ENCODE measurements at regions not wholly inside any gene's neighbourhood (a gene's known extent, or its start where the extent isn't known, plus 50 kb on each side); places are given as distances from the start of the nearest gene placed in this dataset.
A peak's percentile ranks its signal among the peaks of the same experiment; 100 is the strongest.
"Not testable (repeated sequence)": the region's sequence is repeated elsewhere in the genome, so short reads cannot be mapped to it uniquely, and the experiment has no call there.

DNA sequence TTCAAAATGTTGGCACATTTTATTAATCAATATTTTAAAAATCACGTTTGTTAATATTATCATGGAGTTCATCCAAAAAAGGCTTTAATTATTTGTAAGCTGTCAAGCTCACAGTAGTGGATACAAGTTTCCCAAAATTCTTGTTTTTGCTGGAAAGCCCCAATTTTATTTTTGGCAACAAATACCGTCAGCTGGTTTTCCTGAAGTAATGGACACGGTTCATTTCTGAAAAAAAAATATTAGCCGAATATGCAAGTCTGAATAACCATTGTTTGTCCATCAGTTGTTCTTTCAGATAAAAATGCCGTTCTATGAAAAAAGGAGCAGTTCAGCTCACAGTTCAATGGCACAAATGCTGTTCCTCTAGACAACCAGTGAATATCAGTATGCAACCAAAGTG, 101.5 kb upstream of the RAI14 start:
- WGBS (ENCODE audit: insufficient coverage, low lambda C conversion rate), result 57% methylated on average over 2 of the region's 5 CpGs
- H3K4me1 ChIP-seq (ENCODE audit: control insufficient read depth, insufficient read depth, low read length), result peaks cover 25% of the 10 kb centered on the region
- no peak overlapping the region for H3K4me3 ChIP-seq (ENCODE audit: low read length)
- no peaks in the 10 kb centered on the region for H3K9me3 ChIP-seq (ENCODE audit: control insufficient read depth, low read depth, low read length)
- H3K36me3 ChIP-seq (ENCODE audit: control insufficient read depth, insufficient read depth, low read length), result no peaks in the 10 kb centered on the region
- no peaks in the 10 kb centered on the region for H3K27me3 ChIP-seq (ENCODE audit: control insufficient read depth, insufficient read depth, low read length)
- H3K27ac ChIP-seq (ENCODE audit: low read length), result no peak overlapping the region
- no peak for DNase-seq

DNA sequence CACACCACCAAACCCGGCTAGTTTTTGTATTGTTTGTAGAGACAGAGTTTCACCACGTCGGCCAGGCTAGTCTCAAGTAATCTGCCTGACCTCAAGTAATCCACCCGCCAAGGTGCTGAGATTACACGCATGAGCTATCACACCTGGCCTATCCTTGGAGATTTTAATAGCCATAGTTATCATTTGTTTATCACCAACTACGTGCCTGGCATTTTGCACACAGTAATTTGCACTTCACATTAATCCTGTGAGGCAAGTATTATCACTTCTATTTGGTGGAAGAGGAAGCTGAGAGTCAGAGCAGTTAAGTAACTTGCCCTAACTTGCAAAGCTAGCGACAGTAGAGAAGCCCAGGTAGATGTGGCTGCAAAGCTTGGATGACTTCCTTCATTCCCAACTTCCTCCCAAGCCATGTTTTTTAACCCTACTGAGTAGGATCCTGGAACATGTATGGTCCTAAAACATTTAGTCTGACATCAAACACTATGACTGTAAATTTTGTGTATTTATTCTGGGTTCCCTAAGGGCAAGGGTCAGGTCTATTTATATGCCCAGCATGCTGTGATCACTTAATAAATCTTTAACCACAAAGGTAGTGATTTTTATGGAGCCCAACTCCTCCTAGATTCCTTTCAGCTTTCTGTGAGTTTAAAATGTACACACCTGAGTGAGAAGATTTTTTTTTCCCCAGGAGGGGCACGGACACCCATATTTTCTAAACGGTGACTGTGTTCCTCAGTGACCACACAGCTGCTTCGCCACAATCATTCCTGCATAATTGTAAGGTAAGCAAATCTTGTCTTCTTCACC, 100.2 kb upstream of the RAI14 start:
- DNase-seq, result peak; percentile 54 to 81
- H3K4me1 ChIP-seq (ENCODE audit: control insufficient read depth, insufficient read depth, low read length), result peaks cover 23% of the 10 kb centered on the region
- 16% methylated on average over 3 of the region's 10 CpGs for WGBS (ENCODE audit: insufficient coverage, low lambda C conversion rate)
- H3K9me3 ChIP-seq (ENCODE audit: control insufficient read depth, low read depth, low read length), result no peaks in the 10 kb centered on the region
- H3K4me3 ChIP-seq (ENCODE audit: low read length), result peak overlapping the region; percentile 13
- H3K27ac ChIP-seq (ENCODE audit: low read length), result peak overlapping the region; percentile 77
- H3K27me3 ChIP-seq (ENCODE audit: control insufficient read depth, insufficient read depth, low read length), result no peaks in the 10 kb centered on the region
- no peaks in the 10 kb centered on the region for H3K36me3 ChIP-seq (ENCODE audit: control insufficient read depth, insufficient read depth, low read length)

DNA sequence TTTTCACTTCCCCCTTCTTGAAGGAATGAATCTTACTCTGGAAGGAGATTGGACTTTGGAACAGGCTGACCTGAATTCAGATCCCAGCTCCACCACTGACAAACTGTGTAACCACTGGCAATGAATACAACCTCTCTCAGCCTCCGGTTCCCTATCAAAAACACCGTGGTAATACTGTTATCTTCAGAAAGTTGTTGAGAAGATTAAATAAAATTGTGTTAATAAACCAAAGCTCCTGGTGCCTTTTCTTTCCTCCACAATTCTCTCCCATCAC, 99.7 kb upstream of the RAI14 start:
- Histone ChIP-seq H3K27ac (ENCODE audit: low read length) (peak overlapping the region; percentile 77), H3K4me3 (ENCODE audit: low read length) (peak overlapping the region; percentile 13)
- no CpG with 5 or more reads among the region's 2 CpGs for WGBS (ENCODE audit: insufficient coverage, low lambda C conversion rate)

DNA sequence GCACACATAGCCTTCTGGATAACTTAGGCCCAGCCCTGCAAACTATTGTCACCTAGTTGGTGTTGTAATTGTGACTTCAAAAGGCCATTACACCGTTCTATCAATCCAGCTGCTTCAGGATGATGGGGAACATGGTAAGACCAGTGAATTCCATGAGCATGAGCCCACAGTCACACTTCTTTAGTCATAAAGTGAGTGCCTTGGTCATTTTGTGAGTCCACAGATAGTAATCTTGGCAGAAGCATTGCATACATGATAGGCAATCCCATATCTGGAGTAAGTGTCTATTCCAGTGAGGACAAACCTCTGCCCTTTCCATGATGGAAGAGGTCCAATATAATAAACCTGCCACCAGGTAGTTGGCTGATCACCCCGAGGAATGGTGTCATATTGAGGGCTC, 94.5 kb upstream of the RAI14 start:
- H3K27ac ChIP-seq (ENCODE audit: low read length); DNase-seq; H3K36me3 ChIP-seq (ENCODE audit: control insufficient read depth, insufficient read depth, low read length); H3K4me3 ChIP-seq (ENCODE audit: low read length); H3K9me3 ChIP-seq (ENCODE audit: control insufficient read depth, low read depth, low read length); H3K27me3 ChIP-seq (ENCODE audit: control insufficient read depth, insufficient read depth, low read length): not testable (repeated sequence)
- peaks cover 25% of the 10 kb centered on the region for H3K4me1 ChIP-seq (ENCODE audit: control insufficient read depth, insufficient read depth, low read length)
- WGBS (ENCODE audit: insufficient coverage, low lambda C conversion rate), result no CpG with 5 or more reads among the region's 2 CpGs

More for the DNA sequence above, 99.7 kb upstream of the RAI14 start:
- H3K9me3 ChIP-seq (ENCODE audit: control insufficient read depth, low read depth, low read length), result no peaks in the 10 kb centered on the region
- peak in 1 of 2 donors; percentile 46 for DNase-seq
- H3K27me3 ChIP-seq (ENCODE audit: control insufficient read depth, insufficient read depth, low read length), result no peaks in the 10 kb centered on the region
- peaks cover 22% of the 10 kb centered on the region for H3K4me1 ChIP-seq (ENCODE audit: control insufficient read depth, insufficient read depth, low read length)
- H3K36me3 ChIP-seq (ENCODE audit: control insufficient read depth, insufficient read depth, low read length), result no peaks in the 10 kb centered on the region

DNA sequence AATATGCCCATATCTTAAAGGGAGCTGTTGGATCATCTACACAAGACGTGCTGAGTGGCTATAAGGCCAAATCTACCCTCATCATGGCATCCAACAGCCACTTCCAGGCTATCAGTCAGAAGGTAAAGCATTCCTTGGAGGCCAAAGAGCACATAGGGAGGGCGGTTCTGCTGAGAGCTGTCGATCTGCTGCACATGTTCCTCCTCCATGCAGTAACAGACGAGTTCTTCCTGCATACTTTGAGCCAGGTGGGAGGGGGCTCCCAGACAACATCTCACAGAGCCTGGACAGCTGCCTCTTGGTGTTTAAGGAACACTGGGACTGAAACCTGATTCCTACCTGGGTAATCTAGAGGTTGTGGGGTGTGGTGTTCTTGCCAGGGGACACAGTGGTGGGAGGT, 93.3 kb upstream of the RAI14 start:
- H3K27me3 ChIP-seq (ENCODE audit: control insufficient read depth, insufficient read depth, low read length), result no peaks in the 10 kb centered on the region
- peak; percentile 42 to 73 for DNase-seq
- peaks cover 17% of the 10 kb centered on the region for H3K4me1 ChIP-seq (ENCODE audit: control insufficient read depth, insufficient read depth, low read length)
- no peaks in the 10 kb centered on the region for H3K9me3 ChIP-seq (ENCODE audit: control insufficient read depth, low read depth, low read length)
- no peaks in the 10 kb centered on the region for H3K36me3 ChIP-seq (ENCODE audit: control insufficient read depth, insufficient read depth, low read length)
- H3K4me3 ChIP-seq (ENCODE audit: low read length), result no peak overlapping the region
- no CpG with 5 or more reads among the region's 4 CpGs for WGBS (ENCODE audit: insufficient coverage, low lambda C conversion rate)
- no peak overlapping the region for H3K27ac ChIP-seq (ENCODE audit: low read length)

DNA sequence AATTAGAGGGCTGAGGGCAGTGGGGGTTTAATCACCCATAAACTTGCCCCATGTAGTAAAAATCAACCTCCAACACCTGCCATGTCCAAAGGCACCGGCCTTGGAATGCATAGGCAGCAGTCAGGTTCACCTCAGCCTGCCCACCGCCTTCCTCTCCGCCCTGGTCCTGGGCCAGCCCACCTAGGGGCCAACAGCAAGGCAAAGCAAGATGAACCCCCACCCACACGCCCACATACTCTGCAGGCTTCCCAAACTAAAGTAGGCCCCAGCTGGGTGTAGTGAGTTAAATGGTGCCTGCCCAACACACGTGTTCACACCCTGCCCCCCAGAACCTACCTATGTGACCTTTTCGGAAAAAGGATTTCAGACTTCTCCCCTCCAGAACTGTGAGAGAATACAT, 92.9 kb upstream of the RAI14 start:
- DNase-seq, result no peak
- peaks cover 17% of the 10 kb centered on the region for H3K4me1 ChIP-seq (ENCODE audit: control insufficient read depth, insufficient read depth, low read length)
- no peaks in the 10 kb centered on the region for H3K9me3 ChIP-seq (ENCODE audit: control insufficient read depth, low read depth, low read length)
- no peaks in the 10 kb centered on the region for H3K27me3 ChIP-seq (ENCODE audit: control insufficient read depth, insufficient read depth, low read length)
- H3K4me3 ChIP-seq (ENCODE audit: low read length), result no peak overlapping the region
- no CpG with 5 or more reads among the region's 6 CpGs for WGBS (ENCODE audit: insufficient coverage, low lambda C conversion rate)
- no peak overlapping the region for H3K27ac ChIP-seq (ENCODE audit: low read length)
- no peaks in the 10 kb centered on the region for H3K36me3 ChIP-seq (ENCODE audit: control insufficient read depth, insufficient read depth, low read length)

DNA sequence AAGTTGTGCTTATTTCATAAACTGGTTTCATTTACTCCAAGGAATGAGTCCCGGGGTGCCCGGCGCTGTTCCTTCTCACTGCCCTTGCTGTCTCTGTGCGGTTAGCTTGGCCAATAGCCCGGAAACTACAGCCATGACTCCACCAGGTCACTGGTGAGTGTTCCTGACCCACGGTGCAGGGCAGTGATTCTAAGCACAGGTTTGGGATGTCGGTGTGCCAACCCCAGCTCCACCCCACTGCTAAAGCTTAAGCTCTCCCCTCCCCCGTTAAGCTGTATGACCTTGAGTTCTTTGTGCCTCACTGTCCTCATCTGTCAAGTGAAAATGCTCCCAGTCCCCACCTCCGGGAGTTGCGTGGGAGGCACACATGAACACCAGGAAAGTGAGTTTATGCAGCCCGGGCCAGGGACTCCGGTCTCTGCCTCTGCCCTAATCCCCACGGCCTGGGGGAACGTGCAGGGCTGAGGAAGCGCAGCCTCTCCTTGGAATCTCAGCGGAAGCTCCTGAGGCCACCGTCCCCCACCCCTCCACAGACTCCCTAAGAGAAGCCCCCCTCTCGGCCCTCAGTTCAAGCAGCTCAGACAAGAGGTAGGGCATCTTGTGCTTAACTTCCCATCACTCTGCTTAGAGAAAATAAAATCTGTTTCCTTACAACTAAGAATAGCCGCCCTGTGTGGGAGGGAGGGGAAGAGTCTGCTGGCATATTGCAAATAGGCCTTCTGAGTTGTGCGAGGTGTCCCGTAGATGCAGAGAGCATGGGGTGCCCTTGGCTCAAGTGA, 92.0 kb upstream of the RAI14 start:
- Histone ChIP-seq H3K27ac (ENCODE audit: low read length) (no peak overlapping the region), H3K9me3 (ENCODE audit: control insufficient read depth, low read depth, low read length) (no peaks in the 10 kb centered on the region), H3K27me3 (ENCODE audit: control insufficient read depth, insufficient read depth, low read length) (no peaks in the 10 kb centered on the region), H3K36me3 (ENCODE audit: control insufficient read depth, insufficient read depth, low read length) (no peaks in the 10 kb centered on the region), H3K4me1 (ENCODE audit: control insufficient read depth, insufficient read depth, low read length) (peaks cover 20% of the 10 kb centered on the region), H3K4me3 (ENCODE audit: low read length) (no peak overlapping the region)
- WGBS (ENCODE audit: insufficient coverage, low lambda C conversion rate), result 96% methylated on average over 4 of the region's 21 CpGs
- DNase-seq, result no peak

DNA sequence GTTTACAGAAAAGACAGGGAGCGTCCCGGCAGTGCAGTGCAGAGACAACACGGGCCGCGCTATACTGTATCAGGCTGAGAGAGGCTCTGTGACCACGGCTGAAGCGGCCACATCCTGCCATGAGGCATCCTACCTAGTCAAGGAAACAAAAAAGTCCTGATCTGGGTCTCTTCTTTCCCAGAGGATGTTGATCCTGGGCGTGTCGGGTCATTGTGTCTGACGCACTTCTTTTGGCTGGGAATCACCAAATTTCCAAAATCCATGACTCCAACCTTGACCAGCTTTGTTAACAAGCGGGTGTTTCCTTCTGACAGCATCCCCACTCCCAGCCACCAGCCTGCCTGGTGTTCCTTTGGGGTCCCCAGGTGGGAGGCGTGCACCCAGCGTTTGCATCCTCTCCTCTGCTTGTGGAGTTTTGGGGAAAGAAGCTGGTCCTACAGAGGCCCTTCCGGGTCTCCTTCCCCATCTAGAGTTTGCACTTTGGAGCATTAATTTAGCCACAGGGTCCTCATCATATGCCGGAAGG, 91.4 kb upstream of the RAI14 start:
- no peaks in the 10 kb centered on the region for H3K27me3 ChIP-seq (ENCODE audit: control insufficient read depth, insufficient read depth, low read length)
- H3K36me3 ChIP-seq (ENCODE audit: control insufficient read depth, insufficient read depth, low read length), result no peaks in the 10 kb centered on the region
- no CpG with 5 or more reads among the region's 15 CpGs for whole genome bisulfite sequencing (ENCODE audit: insufficient coverage, low lambda C conversion rate)
- no peak overlapping the region for H3K27ac ChIP-seq (ENCODE audit: low read length)
- H3K4me3 ChIP-seq (ENCODE audit: low read length), result no peak overlapping the region
- peaks cover 20% of the 10 kb centered on the region for H3K4me1 ChIP-seq (ENCODE audit: control insufficient read depth, insufficient read depth, low read length)
- H3K9me3 ChIP-seq (ENCODE audit: control insufficient read depth, low read depth, low read length), result no peaks in the 10 kb centered on the region
- no peak for DNase-seq

DNA sequence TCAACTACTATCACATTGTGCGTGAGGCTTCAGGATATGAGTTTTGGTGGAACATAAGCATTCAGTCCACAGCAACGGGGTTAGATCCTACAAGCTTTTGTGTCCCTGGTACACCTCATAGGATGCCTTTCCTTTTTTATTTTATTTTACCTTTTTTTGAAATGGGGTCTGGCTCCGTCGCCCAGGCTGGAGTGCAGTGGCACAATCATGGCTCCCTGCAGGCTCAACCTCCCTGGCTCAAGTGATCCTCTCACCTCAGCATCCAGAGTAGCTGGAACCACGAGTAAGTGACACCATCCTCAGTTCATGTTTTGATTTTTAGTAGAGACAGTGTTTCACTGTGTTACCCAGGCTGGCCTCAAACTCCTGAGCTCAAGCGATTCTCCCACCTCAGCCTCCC, 86.0 kb upstream of the RAI14 start:
- peaks cover 16% of the 10 kb centered on the region for H3K4me1 ChIP-seq (ENCODE audit: control insufficient read depth, insufficient read depth, low read length)
- WGBS (ENCODE audit: insufficient coverage, low lambda C conversion rate), result 90% methylated on average over 2 of the region's 6 CpGs
- no peaks in the 10 kb centered on the region for H3K9me3 ChIP-seq (ENCODE audit: control insufficient read depth, low read depth, low read length)
- no peak overlapping the region for H3K27ac ChIP-seq (ENCODE audit: low read length)
- no peaks in the 10 kb centered on the region for H3K36me3 ChIP-seq (ENCODE audit: control insufficient read depth, insufficient read depth, low read length)
- no peak overlapping the region for H3K4me3 ChIP-seq (ENCODE audit: low read length)
- no peak for DNase-seq
- no peaks in the 10 kb centered on the region for H3K27me3 ChIP-seq (ENCODE audit: control insufficient read depth, insufficient read depth, low read length)

DNA sequence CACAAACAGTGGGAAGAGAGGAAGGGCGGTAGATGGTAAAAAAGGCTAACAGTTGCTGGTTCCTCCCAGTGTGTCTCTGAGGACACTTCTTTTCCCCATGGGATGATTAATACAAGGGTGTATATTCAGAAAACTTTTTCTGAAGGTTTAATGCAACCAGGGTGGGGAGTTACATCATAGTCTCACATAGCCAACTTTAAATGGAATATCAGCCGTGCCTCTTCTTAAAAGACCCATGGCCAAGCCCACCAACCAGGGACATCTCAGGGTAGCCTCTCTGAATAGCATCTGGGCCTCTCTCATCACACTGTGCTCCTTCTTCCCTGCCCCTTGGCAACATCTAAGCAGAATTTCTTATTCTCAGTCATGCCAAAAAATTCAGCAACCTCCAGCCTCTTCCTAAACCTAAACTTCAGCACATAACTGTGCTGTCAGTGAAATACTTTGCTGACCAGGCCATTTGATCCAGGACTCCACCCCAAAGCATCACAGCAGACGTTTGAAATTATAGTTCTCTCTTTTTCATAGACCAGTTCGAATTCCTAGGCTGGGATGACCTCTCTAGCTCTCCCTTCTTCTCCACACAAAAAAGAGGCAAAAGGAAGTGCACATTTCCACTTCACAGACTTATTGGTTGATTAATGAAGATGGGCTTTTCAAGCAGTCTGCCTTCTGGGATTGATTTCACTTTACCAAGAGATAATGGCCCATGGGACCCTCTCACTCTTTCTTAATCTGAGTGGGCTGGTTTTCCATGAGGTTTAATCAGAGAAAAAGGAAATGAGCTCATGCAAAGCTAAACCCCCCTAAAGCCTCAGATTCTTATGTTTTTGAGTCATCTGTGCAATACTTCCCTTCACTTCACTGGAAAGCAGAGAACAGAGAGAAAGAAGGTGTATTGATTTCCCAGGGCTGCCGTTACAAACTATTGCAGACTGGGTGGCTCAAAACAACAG, 85.1 kb upstream of the RAI14 start:
- 100% methylated on average over 1 of the region's 5 CpGs for WGBS (ENCODE audit: insufficient coverage, low lambda C conversion rate)

More for the DNA sequence above, 85.1 kb upstream of the RAI14 start:
- Histone ChIP-seq H3K4me3 (ENCODE audit: low read length) (no peak overlapping the region), H3K36me3 (ENCODE audit: control insufficient read depth, insufficient read depth, low read length) (no peaks in the 10 kb centered on the region), H3K9me3 (ENCODE audit: control insufficient read depth, low read depth, low read length) (no peaks in the 10 kb centered on the region), H3K27ac (ENCODE audit: low read length) (no peak overlapping the region), H3K4me1 (ENCODE audit: control insufficient read depth, insufficient read depth, low read length) (peaks cover 12% of the 10 kb centered on the region), H3K27me3 (ENCODE audit: control insufficient read depth, insufficient read depth, low read length) (no peaks in the 10 kb centered on the region)
- no peak for DNase-seq
